IMR-90 (cell line): ENCODE measurements at regions not wholly inside any gene's neighbourhood (a gene's known extent, or its start where the extent isn't known, plus 50 kb on each side); places are given as distances from the start of the nearest gene placed in this dataset.

Experiments
- CEBPB ChIP-seq: IDR thresholded peaks from 2 replicates; pipeline ENCODE4 v1.6.1; 2012; ENCODE audit warnings: low read depth, low read length, improper control_type of control experiment
- CHD1 ChIP-seq: IDR thresholded peaks from 2 replicates; pipeline ENCODE4 v1.6.1; 2012; ENCODE audit warnings: low read depth, low read length, improper control_type of control experiment
- ELK1 ChIP-seq: fragments of 150-350 bp; IDR thresholded peaks from 2 replicates; pipeline ENCODE4 v1.6.1; 2016; ENCODE audit warnings: low read depth, mild to moderate bottlenecking, low read length, moderate library complexity, borderline replicate concordance
- MAZ ChIP-seq: IDR thresholded peaks from 2 replicates; pipeline ENCODE4 v1.6.1; 2012; ENCODE audit warnings: low read depth, mild to moderate bottlenecking, low read length, improper control_type of control experiment, moderate library complexity, borderline replicate concordance
- MXI1 ChIP-seq: IDR thresholded peaks from 2 replicates; pipeline ENCODE4 v1.6.1; 2012; ENCODE audit warnings: low read depth, mild to moderate bottlenecking, low read length, moderate library complexity, borderline replicate concordance
- NFE2L2 ChIP-seq: fragments of 150-350 bp; IDR thresholded peaks from 2 replicates; pipeline ENCODE4 v1.6.1; 2016; ENCODE audit warnings: low read depth, mild to moderate bottlenecking, low read length
- POLR2A ChIP-seq: IDR thresholded peaks from 2 replicates; pipeline ENCODE4 v1.6.1; 2012; ENCODE audit warnings: mild to moderate bottlenecking, low read depth, low read length
- RAD21 ChIP-seq: IDR thresholded peaks from 2 replicates; pipeline ENCODE4 v1.6.1; 2012; ENCODE audit warnings: low read length, improper control_type of control experiment
- RCOR1 ChIP-seq: IDR thresholded peaks from 2 replicates; pipeline ENCODE4 v1.6.1; 2012; ENCODE audit warnings: mild to moderate bottlenecking, low read length, improper control_type of control experiment; ENCODE audit not compliant: insufficient replicate concordance
- RFX5 ChIP-seq: IDR thresholded peaks from 2 replicates; pipeline ENCODE4 v1.8.0; 2012; ENCODE audit warnings: low read depth, mild to moderate bottlenecking, low read length, moderate library complexity
- SMC3 ChIP-seq: fragments of 150-350 bp; IDR thresholded peaks from 2 replicates; pipeline ENCODE4 v1.6.1; 2016; ENCODE audit warnings: low read depth, mild to moderate bottlenecking, antibody characterized with exemption, low read length, moderate library complexity
- TF ChIP-seq, protein P1 (sequence below): fragments of 150-350 bp; IDR thresholded peaks from 2 replicates; pipeline ENCODE4 v1.6.1; 2017; ENCODE audit warnings: mild to moderate bottlenecking, antibody characterized with exemption, low read length, low read depth
- TF ChIP-seq, protein P2 (sequence below): conservative IDR thresholded peaks from 2 replicates; pipeline ENCODE4 v1.5.1; 2012; ENCODE audit warnings: mild to moderate bottlenecking, low read depth, low read length, improper control_type of control experiment

GRCh38 chr1:222224636-222225315, 323.1 kb downstream of the HHIPL2 start:
- TF ChIP-seq, protein P1, sequence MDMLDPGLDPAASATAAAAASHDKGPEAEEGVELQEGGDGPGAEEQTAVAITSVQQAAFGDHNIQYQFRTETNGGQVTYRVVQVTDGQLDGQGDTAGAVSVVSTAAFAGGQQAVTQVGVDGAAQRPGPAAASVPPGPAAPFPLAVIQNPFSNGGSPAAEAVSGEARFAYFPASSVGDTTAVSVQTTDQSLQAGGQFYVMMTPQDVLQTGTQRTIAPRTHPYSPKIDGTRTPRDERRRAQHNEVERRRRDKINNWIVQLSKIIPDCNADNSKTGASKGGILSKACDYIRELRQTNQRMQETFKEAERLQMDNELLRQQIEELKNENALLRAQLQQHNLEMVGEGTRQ = no peak
- no peak for TF ChIP-seq RAD21
- TF ChIP-seq, protein P2, sequence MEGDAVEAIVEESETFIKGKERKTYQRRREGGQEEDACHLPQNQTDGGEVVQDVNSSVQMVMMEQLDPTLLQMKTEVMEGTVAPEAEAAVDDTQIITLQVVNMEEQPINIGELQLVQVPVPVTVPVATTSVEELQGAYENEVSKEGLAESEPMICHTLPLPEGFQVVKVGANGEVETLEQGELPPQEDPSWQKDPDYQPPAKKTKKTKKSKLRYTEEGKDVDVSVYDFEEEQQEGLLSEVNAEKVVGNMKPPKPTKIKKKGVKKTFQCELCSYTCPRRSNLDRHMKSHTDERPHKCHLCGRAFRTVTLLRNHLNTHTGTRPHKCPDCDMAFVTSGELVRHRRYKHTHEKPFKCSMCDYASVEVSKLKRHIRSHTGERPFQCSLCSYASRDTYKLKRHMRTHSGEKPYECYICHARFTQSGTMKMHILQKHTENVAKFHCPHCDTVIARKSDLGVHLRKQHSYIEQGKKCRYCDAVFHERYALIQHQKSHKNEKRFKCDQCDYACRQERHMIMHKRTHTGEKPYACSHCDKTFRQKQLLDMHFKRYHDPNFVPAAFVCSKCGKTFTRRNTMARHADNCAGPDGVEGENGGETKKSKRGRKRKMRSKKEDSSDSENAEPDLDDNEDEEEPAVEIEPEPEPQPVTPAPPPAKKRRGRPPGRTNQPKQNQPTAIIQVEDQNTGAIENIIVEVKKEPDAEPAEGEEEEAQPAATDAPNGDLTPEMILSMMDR = no peak
- TF ChIP-seq RFX5 = no peak
- no peak for TF ChIP-seq ELK1
- no peak for TF ChIP-seq POLR2A
- TF ChIP-seq MXI1 = no peak
- TF ChIP-seq MAZ = no peak
- no peak for TF ChIP-seq CHD1
- no peak for TF ChIP-seq CEBPB
- TF ChIP-seq NFE2L2 = no peak
- no peak for TF ChIP-seq SMC3
- no peak for TF ChIP-seq RCOR1
